ENCODE measurements at regions not wholly inside any gene's neighbourhood (a gene's known extent, or its start where the extent isn't known, plus 50 kb on each side); places are given as distances from the start of the nearest gene placed in this dataset.

DNA sequence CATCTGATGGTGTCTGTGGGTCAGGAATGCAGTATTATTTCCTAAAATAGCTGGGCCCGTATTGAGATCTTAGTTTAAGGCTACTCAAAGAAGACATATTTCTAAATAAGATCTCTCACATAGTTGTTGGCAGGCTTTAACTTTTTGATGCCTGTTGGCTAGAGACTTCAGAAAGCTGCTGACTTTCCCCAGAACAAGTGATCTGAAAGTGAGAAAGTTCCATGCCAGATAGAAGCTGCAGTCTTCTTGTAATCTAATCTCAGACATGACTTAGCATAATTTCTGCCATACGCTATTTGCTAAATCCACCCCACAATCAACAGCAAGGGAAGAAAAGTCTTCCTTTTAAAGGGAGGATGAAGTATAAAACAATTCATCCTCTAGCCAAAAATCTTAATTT lies 867.1 kb downstream of the IGSF11 start:
- Histone ChIP-seq H3K4me1 (no peaks in the 10 kb centered on the region), H3K27ac (no peak overlapping the region), H3K9me3 (peaks cover 0 to 9% (median 0%) of the 10 kb centered on the region in 3 donors), H3K36me3 (no peaks in the 10 kb centered on the region), H3K4me3 (no peak overlapping the region), H3K27me3 (no peaks in the 10 kb centered on the region)
- TF ChIP-seq, protein P1, sequence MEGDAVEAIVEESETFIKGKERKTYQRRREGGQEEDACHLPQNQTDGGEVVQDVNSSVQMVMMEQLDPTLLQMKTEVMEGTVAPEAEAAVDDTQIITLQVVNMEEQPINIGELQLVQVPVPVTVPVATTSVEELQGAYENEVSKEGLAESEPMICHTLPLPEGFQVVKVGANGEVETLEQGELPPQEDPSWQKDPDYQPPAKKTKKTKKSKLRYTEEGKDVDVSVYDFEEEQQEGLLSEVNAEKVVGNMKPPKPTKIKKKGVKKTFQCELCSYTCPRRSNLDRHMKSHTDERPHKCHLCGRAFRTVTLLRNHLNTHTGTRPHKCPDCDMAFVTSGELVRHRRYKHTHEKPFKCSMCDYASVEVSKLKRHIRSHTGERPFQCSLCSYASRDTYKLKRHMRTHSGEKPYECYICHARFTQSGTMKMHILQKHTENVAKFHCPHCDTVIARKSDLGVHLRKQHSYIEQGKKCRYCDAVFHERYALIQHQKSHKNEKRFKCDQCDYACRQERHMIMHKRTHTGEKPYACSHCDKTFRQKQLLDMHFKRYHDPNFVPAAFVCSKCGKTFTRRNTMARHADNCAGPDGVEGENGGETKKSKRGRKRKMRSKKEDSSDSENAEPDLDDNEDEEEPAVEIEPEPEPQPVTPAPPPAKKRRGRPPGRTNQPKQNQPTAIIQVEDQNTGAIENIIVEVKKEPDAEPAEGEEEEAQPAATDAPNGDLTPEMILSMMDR (IDR thresholded peaks at IDR 0.05): no peak
- TF ChIP-seq POLR2A (IDR thresholded peaks at IDR 0.05): no peak
- 62 to 76% methylated on average over 2 of the region's 2 CpGs for WGBS, 2 donors
- DNase-seq: no peak
- intact Hi-C loops (cut with DNase I): no loop called here

DNA sequence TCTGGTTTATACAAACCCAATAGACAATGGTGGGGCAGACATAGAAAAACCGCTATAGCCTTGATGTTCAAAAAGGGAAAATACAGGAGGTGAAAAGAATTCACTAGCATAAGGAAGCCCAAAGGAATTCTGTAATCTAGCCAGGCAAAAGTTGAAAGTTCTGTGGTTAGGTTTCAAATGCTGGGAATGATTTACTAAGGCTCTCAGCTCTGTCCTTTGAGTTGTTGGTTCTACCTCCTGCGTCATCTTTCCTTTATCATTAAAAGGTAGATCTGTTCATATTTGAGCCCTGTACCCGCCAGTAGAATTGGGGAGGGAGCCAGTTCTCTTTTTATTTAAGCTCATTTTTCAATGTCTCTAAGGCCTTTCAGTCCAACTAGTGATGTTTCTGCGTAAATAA lies 866.5 kb downstream of the IGSF11 start:
- intact Hi-C loops (cut with DNase I): no loop called here
- TF ChIP-seq, protein P1 (IDR thresholded peaks at IDR 0.05): no peak
- no peak for TF ChIP-seq POLR2A (IDR thresholded peaks at IDR 0.05)
- DNase-seq: no peak

DNA sequence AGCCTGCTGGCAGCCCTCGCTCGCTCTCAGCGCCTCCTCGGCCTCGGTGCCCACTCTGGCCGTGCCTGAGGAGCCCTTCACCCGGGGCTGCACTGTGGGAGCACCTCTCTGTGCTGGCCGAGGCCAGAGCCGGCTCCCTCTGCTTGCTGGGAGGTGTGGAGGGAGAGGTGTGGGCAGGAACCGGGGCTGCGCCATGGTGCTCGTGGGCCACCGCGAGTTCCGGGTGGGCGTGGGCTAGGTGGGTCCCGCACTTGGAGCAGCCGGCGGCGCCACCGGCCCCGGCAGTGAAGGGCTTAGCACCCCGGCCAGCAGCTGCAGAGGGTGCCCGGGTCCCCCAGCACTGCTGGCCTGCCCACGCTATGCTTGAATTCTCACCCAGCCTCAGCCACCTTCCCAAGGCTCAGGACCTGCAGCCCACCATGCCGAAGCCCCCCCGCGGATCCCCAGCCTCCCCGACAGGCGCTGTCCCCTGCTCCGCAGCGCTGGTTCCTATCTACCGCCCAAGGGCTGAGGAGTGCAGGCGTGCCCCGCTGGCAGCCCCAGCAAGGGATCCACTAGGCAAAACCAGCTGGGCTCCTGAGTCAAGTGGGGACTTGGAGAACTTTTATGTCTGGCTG lies 863.3 kb downstream of the IGSF11 start:
- DNase-seq: no peak
- 92 to 95% methylated on average over 7 to 20 of the region's 35 CpGs for WGBS, 2 donors
- Histone ChIP-seq H3K27ac (no peak overlapping the region), H3K4me1 (no peaks in the 10 kb centered on the region), H3K27me3 (no peaks in the 10 kb centered on the region), H3K36me3 (no peaks in the 10 kb centered on the region), H3K9me3 (peaks cover 0 to 9% (median 0%) of the 10 kb centered on the region in 3 donors), H3K4me3 (no peak overlapping the region)
- TF ChIP-seq POLR2A (IDR thresholded peaks at IDR 0.05): no peak
- TF ChIP-seq, protein P1 (IDR thresholded peaks at IDR 0.05): no peak
- intact Hi-C loops (cut with DNase I): no loop called here

More for the DNA sequence above, 866.5 kb downstream of the IGSF11 start:
- Histone ChIP-seq H3K4me1 (no peaks in the 10 kb centered on the region), H3K4me3 (no peak overlapping the region), H3K36me3 (no peaks in the 10 kb centered on the region), H3K9me3 (peaks cover 0 to 9% (median 0%) of the 10 kb centered on the region in 3 donors), H3K27ac (no peak overlapping the region), H3K27me3 (no peaks in the 10 kb centered on the region)
- WGBS, 2 donors: 72 to 80% methylated on average over 4 of the region's 4 CpGs

DNA sequence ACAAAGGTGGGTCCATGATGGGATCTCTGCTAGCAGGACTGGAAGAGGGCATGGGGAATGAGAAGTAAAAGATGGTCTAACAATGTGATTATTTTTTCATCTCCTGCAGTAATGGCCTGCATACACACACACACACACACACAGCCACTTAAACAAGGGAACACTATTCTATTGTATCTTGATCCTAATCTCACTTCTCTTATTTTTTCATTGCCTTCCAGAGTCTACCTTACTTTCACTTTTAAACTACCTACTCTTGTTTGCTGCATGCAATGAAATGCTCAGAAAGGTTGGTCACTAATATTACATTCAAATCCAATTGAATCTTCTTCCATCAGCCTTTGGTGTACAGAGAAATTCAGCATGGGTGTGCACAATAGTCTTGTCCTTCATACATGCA lies 853.8 kb downstream of the IGSF11 start:
- Histone ChIP-seq H3K4me3 (no peak overlapping the region), H3K9me3 (no peaks in the 10 kb centered on the region), H3K27ac (no peak overlapping the region), H3K27me3 (no peaks in the 10 kb centered on the region), H3K4me1 (no peaks in the 10 kb centered on the region), H3K36me3 (no peaks in the 10 kb centered on the region)
- TF ChIP-seq POLR2A (IDR thresholded peaks at IDR 0.05): no peak
- TF ChIP-seq, protein P1 (IDR thresholded peaks at IDR 0.05): no peak
- no peak for DNase-seq
- intact Hi-C loops (cut with DNase I): no loop called here

DNA sequence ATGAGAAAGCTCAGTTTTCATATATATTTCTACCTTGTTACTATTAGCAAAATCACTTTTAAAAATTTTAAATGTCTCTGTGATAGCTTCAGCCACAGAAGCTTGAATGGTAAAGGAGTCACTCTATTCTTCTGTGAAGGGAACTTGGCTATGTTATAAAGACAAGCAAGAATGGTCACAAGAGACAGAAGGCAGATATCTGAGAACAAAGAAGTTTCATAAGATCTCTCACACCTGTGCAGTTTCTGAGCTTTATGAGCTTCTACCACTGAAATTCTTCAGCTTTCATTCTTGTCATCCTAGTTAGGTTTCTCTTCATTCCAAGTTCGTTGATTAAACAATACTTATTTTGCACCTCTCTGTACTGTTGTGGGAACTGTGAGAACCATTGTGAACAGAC lies 853.4 kb downstream of the IGSF11 start:
- H3K36me3 ChIP-seq: no peaks in the 10 kb centered on the region
- H3K27me3 ChIP-seq: no peaks in the 10 kb centered on the region
- H3K9me3 ChIP-seq: no peaks in the 10 kb centered on the region
- TF ChIP-seq, protein P1 (IDR thresholded peaks at IDR 0.05): no peak
- TF ChIP-seq POLR2A (IDR thresholded peaks at IDR 0.05): no peak
- H3K4me3 ChIP-seq: no peak overlapping the region
- whole genome bisulfite sequencing, 2 donors: 44 to 47% methylated on average over 1 of the region's 1 CpG
- no peaks in the 10 kb centered on the region for H3K4me1 ChIP-seq
- no peak overlapping the region for H3K27ac ChIP-seq
- DNase-seq: no peak
- intact Hi-C loops (cut with DNase I): no loop called here
